ENCODE measurements at regions not wholly inside any gene's neighbourhood (a gene's known extent, or its start where the extent isn't known, plus 50 kb on each side); places are given as distances from the start of the nearest gene placed in this dataset.
"Not testable (repeated sequence)": the region's sequence is repeated elsewhere in the genome, so short reads cannot be mapped to it uniquely, and the experiment has no call there.

- not testable (repeated sequence) for TF ChIP-seq POLR2A, CTCF (IDR thresholded peaks at IDR 0.05)
Observed at GRCh38 chr17:30648015-30648620, 170.9 kb downstream of the GOSR1 start.
